GM19467 (cell line): ENCODE measurements at regions not wholly inside any gene's neighbourhood (a gene's known extent, or its start where the extent isn't known, plus 50 kb on each side); places are given as distances from the start of the nearest gene placed in this dataset.

ENCODE experiments used
- ATAC-seq: cut with Tn5 transposase; IDR thresholded peaks from one replicate; pipeline ENCODE4 v1.9.1; 2021; ENCODE audit warnings: mild to moderate bottlenecking, moderate library complexity; ENCODE audit not compliant: unreplicated experiment

- no peak for ATAC-seq
Observed at GRCh38 chr17:36752096-36752888, 150.9 kb downstream of the MRM1 start.

- no peak for ATAC-seq
Observed at GRCh38 chr17:36755586-36755985, 154.2 kb downstream of the MRM1 start.

- no peak for ATAC-seq
Observed at GRCh38 chr17:36756695-36757094, 155.3 kb downstream of the MRM1 start.

GRCh38 chr17:36760425-36760824 lies 159.0 kb downstream of the MRM1 start:
- no peak for ATAC-seq

DNA sequence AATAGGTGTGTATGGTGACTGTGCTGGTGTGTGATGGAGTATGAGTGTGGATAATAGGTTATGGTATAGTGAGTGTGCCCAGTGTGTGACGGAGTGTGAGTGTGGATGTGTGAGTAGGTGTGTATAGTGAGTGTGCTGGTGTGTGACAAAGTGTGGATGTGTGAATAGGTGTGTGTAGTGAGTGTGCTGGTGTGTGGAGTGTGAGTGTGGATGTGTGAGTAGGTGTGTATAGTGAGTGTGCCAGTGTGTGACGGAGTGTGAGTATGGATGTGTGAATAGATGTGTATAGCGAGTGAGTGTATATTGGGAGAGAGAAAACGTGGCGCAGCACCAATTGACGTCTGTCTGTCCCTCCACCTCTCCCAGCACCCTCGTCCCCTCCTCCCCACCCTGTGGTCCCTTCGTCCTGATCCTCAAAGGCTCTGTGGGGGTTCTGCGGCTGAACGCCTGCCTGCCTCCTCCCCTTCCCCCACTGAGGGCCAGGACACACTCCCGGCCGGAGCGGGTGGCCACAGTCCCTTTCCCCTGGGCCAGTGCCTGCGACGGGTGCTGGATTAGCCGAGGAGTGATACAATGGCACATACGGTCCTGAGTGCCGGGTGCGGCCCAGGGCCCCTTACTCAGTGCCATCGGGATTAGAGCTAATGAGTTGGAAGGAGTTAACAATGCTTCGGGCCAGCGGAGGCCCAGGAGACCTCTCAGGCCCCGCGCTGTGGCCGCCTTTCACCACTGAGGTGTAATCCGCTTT lies 160.0 kb downstream of the MRM1 start:
- no peak for ATAC-seq

- ATAC-seq, result no peak
Observed at GRCh38 chr17:36765436-36766043, 164.2 kb downstream of the MRM1 start.

DNA sequence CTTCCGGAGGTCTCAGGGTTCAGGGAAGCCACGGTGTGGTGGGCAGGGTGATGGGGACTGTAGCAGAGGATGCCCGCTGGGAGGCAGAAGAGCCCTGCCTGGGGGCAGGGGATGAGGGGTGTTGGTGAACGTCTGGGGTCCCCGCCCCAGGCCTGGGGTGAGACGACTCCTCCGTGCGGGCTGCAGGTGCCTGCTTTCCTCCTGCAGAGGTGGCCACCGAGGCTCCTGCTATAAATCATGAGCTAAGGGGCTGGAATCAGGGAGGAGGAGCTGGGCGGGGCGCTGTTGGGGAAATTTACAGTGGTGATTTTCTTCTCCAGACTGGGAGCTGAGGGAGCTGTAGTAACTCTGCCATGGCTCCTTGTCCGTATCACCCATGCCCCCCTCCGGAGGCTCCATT lies 167.0 kb downstream of the MRM1 start:
- ATAC-seq, result no peak

DNA sequence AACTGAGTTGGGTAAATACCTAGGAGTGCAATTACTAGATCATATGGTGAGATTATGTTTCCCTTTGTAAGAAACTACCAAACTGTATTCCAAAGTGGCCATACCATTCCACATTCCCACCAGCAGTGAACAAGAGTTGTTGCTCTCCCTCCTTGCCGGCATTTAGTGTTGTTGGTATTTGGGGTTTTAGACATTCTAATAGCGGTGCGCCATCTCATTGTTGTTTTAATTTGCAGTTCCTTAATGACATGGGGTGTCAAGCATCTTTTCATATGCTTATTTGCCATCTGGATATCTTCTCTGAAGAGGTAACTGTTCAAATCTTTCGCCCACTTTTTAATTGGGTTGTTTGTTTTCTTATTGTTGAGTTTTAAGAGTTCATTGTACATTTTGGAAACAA lies 164.2 kb upstream of the LHX1 start:
- ATAC-seq, result no peak

GRCh38 chr17:36777118-36777517 lies 160.2 kb upstream of the LHX1 start:
- no peak for ATAC-seq

DNA sequence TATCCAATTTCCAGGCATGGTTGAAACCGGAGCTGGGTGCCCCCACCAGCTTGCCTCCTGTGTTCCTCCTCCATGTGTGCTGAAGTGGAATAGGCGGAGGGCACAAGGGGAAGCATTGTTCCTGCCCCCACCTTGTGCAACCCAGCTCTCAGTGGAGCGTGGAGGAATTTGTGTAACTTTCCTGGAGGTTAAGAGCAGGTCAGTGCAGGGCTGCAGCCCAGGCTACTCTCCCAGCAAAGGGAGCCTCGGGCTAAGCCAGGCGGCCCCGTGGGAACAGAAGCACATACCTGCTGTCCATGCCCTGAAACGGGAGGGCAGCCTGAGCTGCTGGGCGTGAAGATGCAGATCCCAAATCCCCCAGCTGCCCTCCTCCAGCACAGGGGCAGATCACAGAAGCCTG lies 158.8 kb upstream of the LHX1 start:
- ATAC-seq, result no peak

- ATAC-seq, result no peak
Observed at GRCh38 chr17:36779550-36779949, 157.7 kb upstream of the LHX1 start.

DNA sequence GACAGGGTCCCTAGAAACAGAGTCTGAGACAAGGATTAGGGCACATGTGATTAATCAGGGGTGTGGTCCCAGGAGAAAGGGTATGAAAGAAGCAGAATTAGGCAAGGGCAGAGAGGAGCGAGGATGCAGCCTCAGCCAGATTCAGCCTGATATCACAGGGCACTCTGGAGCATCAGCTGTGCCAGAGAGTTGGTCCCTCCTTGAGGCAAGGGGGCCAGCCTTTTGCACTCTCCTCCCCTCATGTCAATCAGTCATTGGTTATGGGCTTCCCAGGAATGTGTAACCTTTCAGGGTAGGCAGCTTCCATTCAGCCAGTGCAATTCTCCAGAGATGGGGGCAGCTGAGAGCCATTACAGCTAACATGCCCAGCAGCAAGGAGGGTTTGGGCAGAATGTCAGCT lies 152.6 kb upstream of the LHX1 start:
- no peak for ATAC-seq

DNA sequence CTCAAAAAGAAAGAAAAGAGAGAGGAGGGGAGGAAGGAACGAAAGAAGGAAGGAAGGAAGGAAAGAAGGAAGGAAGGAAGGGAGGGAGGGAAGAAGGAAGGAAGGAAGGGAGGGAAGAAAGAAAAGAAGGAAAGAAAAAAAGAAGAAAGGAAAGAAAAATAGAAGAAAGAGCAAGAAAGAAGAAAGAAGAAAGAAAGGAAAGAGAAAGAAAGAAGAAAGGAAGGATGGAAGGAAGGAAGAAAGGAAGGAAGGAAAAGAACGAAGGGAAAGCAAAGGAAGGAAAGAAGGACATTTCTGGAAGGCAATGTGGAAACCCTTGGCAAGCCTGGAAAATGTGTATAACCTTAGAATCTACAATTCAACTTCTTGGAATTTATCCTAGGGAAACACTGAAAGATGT lies 150.4 kb upstream of the LHX1 start:
- ATAC-seq, result no peak

GRCh38 chr17:36791150-36791941 lies 145.9 kb upstream of the LHX1 start:
- no peak for ATAC-seq

DNA sequence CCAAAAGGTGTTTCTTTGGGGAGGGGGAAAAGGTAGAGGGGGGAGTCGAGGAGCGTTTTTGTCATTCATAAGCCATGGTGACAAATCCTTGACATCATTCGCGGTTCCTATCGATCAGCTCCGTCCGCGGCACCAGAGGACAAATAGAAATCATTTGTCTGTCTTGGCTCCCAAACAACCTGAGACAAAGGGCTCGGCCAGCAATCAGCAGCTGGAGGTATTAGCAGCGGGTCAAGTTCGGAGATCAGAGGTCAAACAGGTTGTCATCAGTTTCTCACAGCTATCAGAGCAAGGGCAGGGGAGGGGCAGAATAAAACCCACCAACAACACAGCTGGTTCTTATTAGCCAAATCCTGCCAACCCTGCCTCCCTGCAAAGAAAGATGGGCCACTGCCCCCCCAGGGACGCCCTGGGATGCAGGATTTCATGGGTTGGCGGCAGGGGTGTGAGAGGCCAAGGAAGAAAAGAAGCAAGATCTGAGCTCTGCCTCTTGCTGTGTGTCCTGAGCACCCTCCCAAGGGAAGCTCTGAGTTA lies 145.3 kb upstream of the LHX1 start:
- ATAC-seq, result no peak

GRCh38 chr17:36792849-36793248 lies 144.4 kb upstream of the LHX1 start:
- ATAC-seq, result no peak

DNA sequence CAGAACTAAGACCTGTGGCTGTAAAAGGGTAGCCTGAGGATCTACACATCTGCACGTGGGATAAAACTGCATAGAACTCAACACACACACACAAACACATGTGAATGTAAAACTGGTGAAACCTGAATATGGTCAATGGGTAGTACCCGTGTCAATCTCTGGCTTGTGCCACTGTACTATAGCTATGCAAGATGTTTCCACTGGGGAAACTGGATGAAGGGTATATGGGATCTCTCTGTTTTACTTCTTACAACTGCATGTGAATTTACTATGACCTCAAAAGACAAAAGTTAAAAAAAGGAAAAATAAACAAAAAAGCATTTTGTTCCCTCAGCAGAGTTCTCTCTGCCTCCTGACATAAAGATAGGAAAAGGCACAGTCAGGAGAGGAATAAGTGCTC lies 143.3 kb upstream of the LHX1 start:
- ATAC-seq, result no peak

DNA sequence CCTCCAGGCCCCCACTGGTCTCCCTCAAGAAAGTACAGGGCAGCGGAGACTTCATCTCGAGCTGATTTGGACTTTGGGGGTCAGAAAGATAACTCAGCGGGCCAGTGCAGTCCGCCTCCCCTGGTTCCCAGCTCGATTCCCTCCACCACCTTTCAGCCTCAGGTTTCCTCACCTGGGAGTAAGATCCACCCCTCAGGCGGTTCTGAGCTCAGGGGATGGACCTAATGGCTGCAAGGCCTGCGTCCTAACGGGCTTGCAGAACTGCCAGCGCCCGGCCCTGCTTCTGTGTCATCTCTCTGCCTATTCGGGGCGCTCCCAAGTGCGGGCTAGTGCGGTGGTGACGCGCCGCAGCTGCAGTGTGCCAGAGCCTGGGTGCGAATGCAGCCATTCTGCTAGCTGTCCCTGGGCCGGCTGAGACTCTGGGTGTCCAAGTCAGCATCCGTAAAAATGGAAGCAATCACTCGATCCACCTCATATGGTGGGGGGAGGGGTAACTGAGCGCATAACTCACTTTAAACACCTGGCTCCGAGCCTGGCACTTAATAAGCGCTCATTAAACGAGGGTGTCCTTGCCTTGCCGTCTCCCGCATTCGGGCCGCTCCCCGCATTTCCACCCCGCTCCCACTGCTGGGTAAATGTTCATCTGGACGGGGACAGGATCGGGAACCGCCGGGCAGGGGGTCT lies 129.6 kb upstream of the LHX1 start:
- no peak for ATAC-seq

GRCh38 chr17:36808180-36808661 lies 129.1 kb upstream of the LHX1 start:
- ATAC-seq, result no peak

GRCh38 chr17:36812762-36813161 lies 124.5 kb upstream of the LHX1 start:
- no peak for ATAC-seq
